KMS-11 (cell line): ENCODE measurements at regions not wholly inside any gene's neighbourhood (a gene's known extent, or its start where the extent isn't known, plus 50 kb on each side); places are given as distances from the start of the nearest gene placed in this dataset.

Experiments used
- H2AFZ ChIP-seq: fragments of 200-600 bp; sonication (generic); 2 replicates; pipeline ENCODE4 v1.6.1; 2016; ENCODE audit warnings: antibody characterized with exemption, mixed run types, low read depth
- H3K27ac ChIP-seq: fragments of 200-600 bp; sonication (generic); 2 replicates; pipeline ENCODE4 v1.6.1; 2016; ENCODE audit warnings: mild to moderate bottlenecking, mixed run types
- H3K27me3 ChIP-seq: fragments of 200-600 bp; sonication (generic); 2 replicates; pipeline ENCODE4 v1.6.1; 2017; ENCODE audit warnings: mild to moderate bottlenecking, low read depth, mixed run types, moderate library complexity; ENCODE audit not compliant: insufficient read depth
- H3K36me3 ChIP-seq: fragments of 200-600 bp; sonication (generic); 2 replicates; pipeline ENCODE4 v1.6.1; 2017; ENCODE audit warnings: mild to moderate bottlenecking, mixed run types; ENCODE audit not compliant: insufficient read depth
- H3K4me1 ChIP-seq: fragments of 200-600 bp; sonication (generic); 2 replicates; pipeline ENCODE4 v1.6.1; 2016; ENCODE audit warnings: mild to moderate bottlenecking, low read depth, mixed run types; ENCODE audit not compliant: poor library complexity, severe bottlenecking
- H3K4me2 ChIP-seq: fragments of 200-600 bp; sonication (generic); 2 replicates; pipeline ENCODE4 v1.7.0; 2016; ENCODE audit warnings: mild to moderate bottlenecking, mixed run types
- H3K4me3 ChIP-seq: fragments of 200-600 bp; sonication (generic); IDR thresholded peaks from 2 replicates; pipeline ENCODE4 v1.6.1; 2017; ENCODE audit warnings: low read depth, low read length, mixed read lengths; ENCODE audit not compliant: insufficient read depth
- H3K79me2 ChIP-seq: fragments of 200-600 bp; sonication (generic); 2 replicates; pipeline ENCODE4 v1.6.1; 2016; ENCODE audit warnings: low read depth, mixed run types; ENCODE audit not compliant: insufficient read depth
- H3K9ac ChIP-seq: fragments of 200-600 bp; sonication (generic); 2 replicates; pipeline ENCODE4 v1.6.1; 2016; ENCODE audit warnings: mild to moderate bottlenecking, mixed run types
- H4K20me1 ChIP-seq: fragments of 200-600 bp; sonication (generic); 2 replicates; pipeline ENCODE4 v1.6.1; 2016; ENCODE audit warnings: mild to moderate bottlenecking, mixed run types; ENCODE audit not compliant: insufficient read depth
- CTCF ChIP-seq: fragments of 200-600 bp; sonication (generic); conservative IDR thresholded peaks from 2 replicates; pipeline ENCODE4 v1.6.1; 2017; ENCODE audit warnings: low read depth, mild to moderate bottlenecking, antibody characterized with exemption, low read length, moderate library complexity, mixed read lengths

- no peak overlapping the region for H3K9ac ChIP-seq
- no peaks in the 10 kb centered on the region for H3K36me3 ChIP-seq
- H3K4me1 ChIP-seq: no peaks in the 10 kb centered on the region
- no peaks in the 10 kb centered on the region for H3K27me3 ChIP-seq
- no peaks in the 10 kb centered on the region for H4K20me1 ChIP-seq
- TF ChIP-seq CTCF: no peak
- H3K4me3 ChIP-seq: no peak overlapping the region
- H3K27ac ChIP-seq: no peak overlapping the region
- H2AFZ ChIP-seq: no peak overlapping the region
- no peaks in the 10 kb centered on the region for H3K79me2 ChIP-seq
- H3K4me2 ChIP-seq: no peak overlapping the region
Observed at GRCh38 chr15:31571676-31572075, 245.0 kb downstream of the KLF13 start.

GRCh38 chr15:31573759-31574158 is 247.1 kb downstream of the KLF13 start:
- H3K4me1 ChIP-seq: no peaks in the 10 kb centered on the region
- no peaks in the 10 kb centered on the region for H3K36me3 ChIP-seq
- H3K4me2 ChIP-seq: no peak overlapping the region
- no peak overlapping the region for H2AFZ ChIP-seq
- no peaks in the 10 kb centered on the region for H3K79me2 ChIP-seq
- no peak overlapping the region for H3K27ac ChIP-seq
- H4K20me1 ChIP-seq: no peaks in the 10 kb centered on the region
- no peak overlapping the region for H3K4me3 ChIP-seq
- no peaks in the 10 kb centered on the region for H3K27me3 ChIP-seq
- no peak for TF ChIP-seq CTCF
- H3K9ac ChIP-seq: no peak overlapping the region

- Histone ChIP-seq H2AFZ (no peak overlapping the region), H3K4me1 (no peaks in the 10 kb centered on the region), H3K27ac (no peak overlapping the region), H3K79me2 (no peaks in the 10 kb centered on the region), H3K4me3 (no peak overlapping the region), H3K9ac (no peak overlapping the region), H4K20me1 (no peaks in the 10 kb centered on the region), H3K27me3 (no peaks in the 10 kb centered on the region), H3K4me2 (no peak overlapping the region), H3K36me3 (no peaks in the 10 kb centered on the region)
- TF ChIP-seq CTCF: no peak
Observed at GRCh38 chr15:31574766-31575165, 248.1 kb downstream of the KLF13 start.

GRCh38 chr15:31577108-31577507 is 250.5 kb downstream of the KLF13 start:
- Histone ChIP-seq H2AFZ (no peak overlapping the region), H3K27ac (no peak overlapping the region), H3K4me3 (no peak overlapping the region), H3K9ac (no peak overlapping the region), H3K27me3 (no peaks in the 10 kb centered on the region), H3K79me2 (no peaks in the 10 kb centered on the region), H3K36me3 (no peaks in the 10 kb centered on the region), H4K20me1 (no peaks in the 10 kb centered on the region), H3K4me1 (no peaks in the 10 kb centered on the region), H3K4me2 (no peak overlapping the region)
- no peak for TF ChIP-seq CTCF

- no peak overlapping the region for H3K9ac ChIP-seq
- H3K4me1 ChIP-seq: no peaks in the 10 kb centered on the region
- H3K4me2 ChIP-seq: no peak overlapping the region
- no peaks in the 10 kb centered on the region for H3K79me2 ChIP-seq
- no peaks in the 10 kb centered on the region for H4K20me1 ChIP-seq
- H3K27me3 ChIP-seq: no peaks in the 10 kb centered on the region
- H3K36me3 ChIP-seq: no peaks in the 10 kb centered on the region
- H3K27ac ChIP-seq: no peak overlapping the region
- no peak for TF ChIP-seq CTCF
- H2AFZ ChIP-seq: no peak overlapping the region
- no peak overlapping the region for H3K4me3 ChIP-seq
Observed at GRCh38 chr15:31579282-31579681, 252.6 kb downstream of the KLF13 start.
